ENCODE measurements at regions not wholly inside any gene's neighbourhood (a gene's known extent, or its start where the extent isn't known, plus 50 kb on each side); places are given as distances from the start of the nearest gene placed in this dataset.
"Not testable (repeated sequence)": the region's sequence is repeated elsewhere in the genome, so short reads cannot be mapped to it uniquely, and the experiment has no call there.

DNA sequence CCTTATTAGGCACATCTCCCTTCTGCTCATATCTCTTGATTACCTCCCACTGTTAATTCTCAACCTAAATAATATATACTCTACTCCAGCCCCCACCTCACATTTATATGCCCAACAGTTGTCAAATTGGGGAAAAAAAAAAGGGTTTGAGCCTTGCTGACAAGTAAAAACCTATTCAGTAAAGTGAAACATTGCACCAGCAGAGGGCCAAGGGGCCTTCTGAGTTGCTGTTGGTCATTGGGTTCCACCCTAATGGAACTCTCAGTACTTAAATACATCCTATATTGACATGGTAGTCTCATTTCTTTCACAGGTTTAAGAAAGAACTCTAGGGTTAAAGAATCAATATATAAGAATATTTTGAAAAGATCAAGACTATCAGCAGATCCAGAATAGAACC, 362.2 kb downstream of the SMARCA1 start:
- no peak for DNase-seq

DNA sequence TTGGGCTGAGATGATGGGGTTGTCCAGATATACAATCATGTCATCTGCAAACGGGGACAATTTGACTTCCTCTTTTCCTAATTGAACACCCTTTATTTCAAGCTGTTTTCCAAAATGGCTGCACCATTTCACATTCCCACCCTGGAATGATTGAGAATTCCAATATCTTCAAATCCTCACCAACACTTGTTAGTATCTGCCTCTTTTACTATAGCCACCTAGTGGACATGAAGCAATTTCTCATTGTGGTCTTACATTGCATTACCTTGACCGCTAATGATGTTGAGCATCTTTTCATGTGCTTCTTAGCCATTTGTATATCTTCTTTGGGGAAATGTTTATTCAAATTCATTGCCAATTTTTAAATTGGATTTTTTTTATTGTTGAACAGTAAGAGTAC, 364.8 kb downstream of the SMARCA1 start:
- no peak for DNase-seq

DNA sequence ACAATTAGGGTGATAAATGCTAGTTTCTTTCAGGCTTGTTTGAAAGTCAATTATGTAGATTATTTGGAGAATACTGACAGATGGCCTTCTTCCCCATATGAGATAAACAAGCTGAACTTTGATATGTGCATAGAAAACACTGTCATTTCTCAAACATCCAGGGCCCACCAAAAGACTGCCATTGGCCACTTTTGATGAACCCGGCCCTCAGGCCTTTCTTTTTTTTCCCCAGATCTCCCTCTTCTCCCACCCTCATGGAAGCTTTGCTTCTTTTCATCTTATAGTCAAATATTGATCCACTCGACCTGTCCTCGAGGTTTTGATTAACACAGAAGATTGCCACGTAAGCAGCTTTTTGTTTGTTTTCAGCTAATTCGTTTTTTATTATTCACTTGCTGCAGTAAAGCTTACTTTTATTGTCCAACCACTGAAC, 377.4 kb downstream of the SMARCA1 start:
- DNase-seq, result no peak

DNA sequence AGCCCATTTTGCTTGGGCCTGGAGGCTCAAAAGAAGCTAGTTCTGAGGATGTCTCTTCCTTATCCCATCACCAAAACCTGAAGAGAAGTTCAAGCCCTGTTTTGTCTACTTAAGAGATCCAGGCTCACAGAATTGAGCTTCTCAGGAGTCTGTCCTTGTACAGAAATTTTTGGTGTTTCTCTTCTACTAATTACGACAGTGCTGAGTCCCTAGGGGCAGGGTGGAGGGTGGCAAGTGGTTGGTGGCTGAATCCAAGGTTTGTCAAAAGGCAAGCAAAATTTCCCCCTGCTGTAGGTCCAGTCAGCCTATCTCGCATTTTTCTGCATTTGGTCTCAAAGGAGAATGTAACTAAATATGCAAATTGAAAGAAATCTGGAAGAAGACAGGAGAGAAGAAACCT, 377.9 kb downstream of the SMARCA1 start:
- DNase-seq, result no peak

DNA sequence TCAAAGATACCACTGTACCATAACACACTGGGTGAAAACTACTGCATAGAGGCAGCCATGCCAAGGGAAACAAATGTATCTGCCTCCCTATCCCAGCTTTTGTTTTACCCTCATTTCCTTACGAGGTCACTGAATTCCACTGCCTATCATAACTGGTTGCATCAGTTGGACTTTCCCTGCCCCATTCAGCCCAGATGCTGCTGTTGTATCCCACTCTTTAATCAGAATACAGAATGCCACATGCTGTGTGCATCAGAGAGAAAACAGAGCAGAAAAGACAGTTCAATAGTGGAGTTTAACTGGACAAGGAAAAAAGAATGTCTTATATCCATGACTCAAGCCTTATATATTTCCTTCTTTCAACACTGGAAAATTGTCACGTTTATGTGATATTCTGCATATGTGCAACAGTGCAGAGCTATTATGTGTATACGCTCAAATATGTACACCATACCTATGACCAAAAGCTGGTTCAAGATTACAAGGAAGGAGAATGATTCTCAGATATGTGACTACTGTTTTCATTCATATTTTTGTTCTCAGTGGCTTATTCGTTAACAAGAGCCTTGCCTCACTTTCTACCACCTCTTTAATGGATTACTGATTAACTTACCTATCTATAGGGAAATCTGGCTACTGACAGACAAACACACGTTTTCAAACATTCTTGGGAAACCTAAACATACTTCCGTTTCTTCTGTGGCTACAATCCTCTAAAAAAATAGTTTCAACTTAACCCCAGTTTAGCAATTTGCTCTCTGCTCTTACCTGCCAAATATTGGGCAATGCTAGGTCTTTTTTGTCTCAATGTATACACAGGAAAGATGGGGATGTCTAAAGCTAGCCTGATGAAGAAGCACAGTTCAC, 378.9 kb downstream of the SMARCA1 start:
- no peak for DNase-seq

DNA sequence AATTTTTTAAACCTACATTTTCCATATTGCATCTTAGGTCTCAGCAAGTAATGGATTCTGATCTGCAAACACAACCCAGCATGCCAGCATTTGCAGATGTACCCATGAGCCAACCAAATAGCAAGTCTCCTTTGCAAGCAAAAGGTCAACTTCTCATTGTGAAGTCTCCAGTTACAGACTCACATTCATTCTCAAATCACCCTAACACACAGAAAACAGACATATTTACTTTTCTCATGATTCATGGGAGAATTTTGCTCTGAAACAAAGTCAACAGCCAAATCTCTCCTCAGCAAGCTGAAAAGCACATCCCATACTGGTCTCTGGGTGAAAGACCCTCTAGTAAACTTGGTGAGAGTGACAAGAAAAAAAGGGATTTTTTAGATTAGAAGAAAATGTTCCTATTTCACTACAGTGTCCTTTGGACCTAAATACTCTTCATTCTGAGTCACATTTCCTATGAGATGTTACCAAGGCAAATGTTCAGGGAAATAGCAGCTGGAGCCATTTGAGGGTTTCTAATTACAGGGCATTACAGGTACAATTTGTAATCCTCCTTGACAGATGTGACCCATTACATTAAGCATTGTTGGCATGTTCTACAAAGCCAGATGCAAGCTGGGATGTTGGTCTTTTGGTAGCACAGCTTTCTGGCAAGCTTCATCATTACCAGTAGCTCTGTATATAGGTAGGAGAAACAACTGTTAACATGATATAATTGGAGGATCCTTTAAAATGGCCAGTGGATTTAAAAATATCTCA, 383.3 kb downstream of the SMARCA1 start:
- no peak for DNase-seq

DNA sequence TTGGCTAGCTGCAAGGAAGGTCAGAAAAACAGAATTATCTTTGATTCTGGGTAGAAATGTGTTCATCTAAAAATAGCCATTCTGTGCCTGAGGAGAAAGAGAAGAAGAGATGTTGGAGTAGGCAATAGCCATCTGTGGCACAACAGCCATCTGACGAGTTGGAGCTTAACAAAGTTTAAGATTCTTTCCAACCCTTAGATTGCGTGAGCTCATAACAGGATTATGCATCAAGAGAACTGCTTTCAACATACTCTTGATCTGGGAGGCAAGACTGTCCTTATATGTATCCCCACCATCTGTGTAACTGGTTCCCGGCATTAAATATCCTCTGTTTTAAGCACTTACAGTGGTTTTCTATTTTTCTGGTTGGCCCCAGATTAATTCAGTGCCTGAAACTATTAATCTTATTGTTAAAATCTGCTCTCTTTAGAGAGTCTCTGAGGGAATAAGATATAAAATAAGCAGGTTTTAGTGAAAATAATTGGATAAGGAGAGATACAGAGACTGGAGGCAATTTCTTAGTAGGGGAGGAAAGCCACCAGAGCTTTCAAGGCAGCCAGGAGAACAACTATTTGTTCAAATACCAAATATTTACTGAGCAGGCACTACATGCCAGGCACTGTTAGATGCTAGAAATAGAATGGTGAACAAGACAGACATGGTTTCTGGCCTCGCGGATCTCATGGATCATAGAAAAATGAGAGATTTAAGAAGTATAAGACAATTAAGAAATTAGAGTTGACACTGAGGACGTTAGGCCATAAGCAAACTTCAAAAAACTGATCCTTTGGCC, 398.0 kb downstream of the SMARCA1 start:
- DNase-seq, result no peak

DNA sequence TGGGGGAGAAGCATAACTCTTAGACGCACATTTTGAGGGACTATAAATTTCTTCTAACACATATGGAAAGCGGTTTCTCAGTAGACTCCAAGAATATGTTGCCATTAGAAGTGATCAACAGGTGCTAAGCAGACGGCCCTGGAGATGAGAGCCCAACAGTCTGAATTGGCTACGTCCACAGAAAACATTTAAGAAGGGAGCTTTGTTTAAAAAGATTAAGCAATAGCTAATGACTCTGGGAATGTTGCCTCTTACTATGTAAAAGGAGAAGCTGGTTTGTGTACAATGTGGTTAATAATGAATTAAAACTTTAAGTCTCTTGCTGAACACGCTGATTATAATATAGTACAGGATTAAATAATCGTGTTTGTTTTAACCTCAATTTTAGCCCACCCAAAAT, 399.5 kb downstream of the SMARCA1 start:
- no peak for DNase-seq

DNA sequence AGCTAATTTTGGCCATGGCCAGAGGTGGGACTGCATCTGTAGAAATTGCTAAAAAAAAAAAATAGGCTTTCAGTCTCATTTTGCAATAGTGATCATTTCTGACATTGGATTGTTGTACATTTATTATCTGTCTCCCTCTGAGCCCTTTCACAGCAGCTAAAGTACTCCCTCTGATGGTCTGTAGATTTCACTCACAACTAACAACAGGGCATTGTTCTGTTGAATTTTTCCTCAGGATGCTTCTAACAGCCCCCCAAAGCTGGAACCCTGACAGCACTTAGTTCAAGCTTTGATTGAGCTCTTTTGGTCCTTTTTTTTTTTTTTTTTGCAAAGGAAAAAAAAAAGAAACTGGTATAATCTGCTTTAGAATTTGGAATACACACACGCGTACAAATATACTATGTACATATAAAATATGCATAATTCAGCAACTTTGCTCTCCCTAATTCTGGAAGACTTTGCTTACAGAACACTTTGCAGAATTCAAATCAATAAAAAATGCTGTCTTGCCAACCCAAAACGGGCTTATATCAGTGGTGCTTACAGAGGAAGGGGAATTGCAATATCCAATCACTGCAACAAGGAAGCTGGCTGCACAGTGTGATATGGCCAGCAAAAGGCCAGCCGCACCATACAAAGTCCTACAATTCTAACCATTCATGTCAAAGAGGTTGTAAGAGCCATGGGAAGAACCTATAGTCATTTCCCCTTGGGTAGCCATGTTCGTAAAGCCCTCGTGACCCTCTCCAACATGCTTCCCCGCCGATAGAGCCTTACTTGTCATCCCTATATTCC, 406.4 kb downstream of the SMARCA1 start:
- DNase-seq, result no peak

DNA sequence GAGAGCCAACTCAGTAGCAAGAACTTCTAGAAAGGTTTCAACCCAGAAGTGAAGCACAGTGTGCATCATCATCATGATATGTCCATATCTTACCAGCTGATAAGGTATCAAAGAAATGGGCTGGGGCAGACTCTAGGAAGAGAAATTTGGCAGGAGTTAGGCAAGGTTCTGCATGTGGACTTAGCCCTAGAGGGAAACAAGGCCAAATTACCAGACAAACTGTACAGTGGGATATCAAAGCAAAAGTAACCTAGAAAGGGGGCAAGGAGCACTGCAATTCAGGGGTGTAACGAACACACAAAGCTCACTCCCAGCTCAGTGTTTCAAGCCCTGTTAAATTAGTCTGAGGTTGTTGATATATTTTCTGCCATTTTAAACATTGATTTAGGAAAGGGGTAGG, 407.4 kb downstream of the SMARCA1 start:
- DNase-seq, result no peak

DNA sequence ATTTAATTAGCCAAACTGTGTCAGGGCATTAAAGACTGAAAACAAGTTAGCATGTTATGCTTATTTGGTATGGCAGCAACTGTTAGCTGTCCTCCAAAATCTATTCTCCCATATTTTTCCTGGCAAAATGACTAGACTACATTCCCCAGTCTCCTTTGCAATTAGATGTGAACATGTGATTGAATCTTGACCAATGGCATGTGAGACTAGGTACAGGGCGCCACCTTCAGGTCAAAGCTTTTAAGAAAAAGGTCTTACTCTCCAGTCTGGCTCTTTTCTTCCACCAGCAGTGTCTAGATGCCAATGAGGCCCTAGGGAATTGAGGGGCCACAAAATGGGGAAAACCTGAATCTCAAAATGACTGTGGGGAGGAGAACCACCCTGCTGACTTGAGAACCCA, 408.2 kb downstream of the SMARCA1 start:
- peak in 1 of 5 experiments; percentile 16 for DNase-seq

DNA sequence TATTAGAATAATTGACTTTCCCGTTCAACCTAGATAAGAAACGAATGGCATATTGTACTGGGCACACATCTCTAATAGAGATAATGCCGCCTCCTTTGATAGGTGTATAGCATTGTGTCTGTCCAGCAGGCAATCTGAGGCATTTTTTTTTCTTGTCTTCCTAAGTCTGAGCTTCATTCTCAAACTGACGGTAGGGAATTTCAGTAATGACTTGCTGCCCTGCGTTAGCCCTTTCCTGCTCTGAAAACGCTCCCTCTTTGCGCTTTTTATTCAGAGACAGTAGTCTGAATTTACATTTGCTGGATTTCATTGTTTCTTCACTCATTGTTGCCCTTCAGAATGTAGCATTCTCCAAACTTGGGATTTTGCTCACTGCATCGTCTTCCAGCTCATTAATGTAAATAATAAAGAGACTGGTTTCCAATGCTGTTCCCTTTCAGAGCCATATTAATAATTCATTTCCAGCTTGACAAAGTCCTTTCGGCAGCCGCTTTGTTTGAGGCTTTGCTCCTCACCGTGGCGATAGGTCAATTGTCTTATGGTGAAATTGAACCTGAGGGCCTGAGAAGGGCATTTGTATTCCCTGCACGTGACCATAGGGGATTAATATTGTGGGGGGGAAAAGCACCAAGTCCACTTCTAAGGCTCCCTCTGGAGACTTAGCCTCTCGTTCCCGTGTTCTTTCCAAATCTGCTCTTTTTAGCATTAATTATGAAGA, 412.1 kb downstream of the SMARCA1 start:
- no peak for DNase-seq

DNA sequence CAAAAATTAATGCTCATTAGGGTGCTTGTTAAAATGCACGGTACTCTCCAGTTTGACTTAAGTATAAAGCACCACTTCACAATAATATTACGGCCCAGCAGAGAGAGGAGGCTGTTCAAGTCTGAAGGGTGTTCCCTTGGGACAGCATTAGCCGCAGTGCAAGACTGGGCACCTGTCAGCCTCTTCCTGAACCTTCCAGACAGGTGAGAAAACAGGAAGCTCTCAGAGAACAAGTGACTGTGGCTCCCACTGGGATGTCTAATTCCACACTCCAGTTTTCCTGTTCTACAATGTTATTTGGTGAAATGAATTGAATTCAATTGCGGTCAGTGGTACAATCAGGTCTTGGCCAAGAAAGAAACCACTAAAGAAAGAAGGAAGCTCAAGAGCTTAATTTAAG, 414.4 kb downstream of the SMARCA1 start:
- DNase-seq, result no peak

DNA sequence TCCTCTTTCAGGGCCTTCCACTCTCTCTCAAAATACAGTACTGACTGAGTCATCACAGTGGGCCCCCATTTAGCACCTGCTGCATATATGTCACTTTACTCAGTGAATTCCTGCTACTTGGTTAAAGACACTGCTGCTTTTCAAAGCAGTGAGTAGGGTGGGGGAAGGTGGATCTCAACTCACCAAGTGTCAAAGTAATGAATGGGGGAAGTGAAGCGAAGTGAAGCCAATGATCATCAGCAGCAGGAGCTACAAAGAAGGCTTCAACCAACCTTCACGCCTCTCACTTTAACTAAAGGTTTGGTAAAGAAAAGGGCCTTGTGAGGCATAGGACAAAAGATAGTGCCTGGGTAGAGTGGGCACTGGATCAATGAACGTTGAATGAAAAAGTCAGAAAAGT, 424.1 kb downstream of the SMARCA1 start:
- no peak for DNase-seq

DNA sequence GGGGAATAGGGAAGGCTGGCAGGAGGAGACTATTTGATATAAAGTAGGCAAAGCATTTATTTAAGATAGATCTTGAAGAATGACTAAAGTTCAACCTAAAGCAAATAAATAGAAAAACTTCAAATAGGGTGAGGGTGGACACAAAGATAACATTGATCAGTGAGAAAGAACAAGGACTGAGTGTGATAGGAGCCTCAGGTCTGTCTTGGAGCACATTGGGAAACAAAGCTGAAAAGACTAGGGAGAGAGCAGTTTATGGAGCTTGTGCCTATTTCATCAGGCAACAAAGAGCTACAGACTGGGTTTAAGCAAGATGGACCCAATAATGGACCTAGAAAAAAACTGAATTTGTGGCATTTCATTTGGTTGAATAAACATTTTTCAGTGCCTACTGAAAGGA, 425.6 kb downstream of the SMARCA1 start:
- DNase-seq, result no peak

DNA sequence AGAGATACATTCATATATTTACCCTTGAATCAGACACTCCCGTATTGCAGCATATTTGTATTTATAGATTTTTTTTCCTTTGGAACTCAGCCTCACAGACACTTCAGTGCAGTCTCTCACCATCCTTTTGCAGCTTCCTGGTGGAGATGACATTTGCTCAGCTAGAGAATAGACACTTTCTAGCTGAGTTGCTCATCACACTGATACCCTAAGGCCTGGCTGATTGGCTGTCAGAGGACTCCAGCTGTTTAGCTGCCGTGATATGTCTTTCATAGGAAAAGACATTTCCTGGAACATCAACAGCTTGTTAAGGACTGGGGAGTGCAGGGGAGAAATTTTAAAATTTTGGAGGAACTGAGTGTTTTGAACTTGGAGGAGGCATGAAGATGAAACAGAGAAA, 429.6 kb downstream of the SMARCA1 start:
- no peak for DNase-seq

DNA sequence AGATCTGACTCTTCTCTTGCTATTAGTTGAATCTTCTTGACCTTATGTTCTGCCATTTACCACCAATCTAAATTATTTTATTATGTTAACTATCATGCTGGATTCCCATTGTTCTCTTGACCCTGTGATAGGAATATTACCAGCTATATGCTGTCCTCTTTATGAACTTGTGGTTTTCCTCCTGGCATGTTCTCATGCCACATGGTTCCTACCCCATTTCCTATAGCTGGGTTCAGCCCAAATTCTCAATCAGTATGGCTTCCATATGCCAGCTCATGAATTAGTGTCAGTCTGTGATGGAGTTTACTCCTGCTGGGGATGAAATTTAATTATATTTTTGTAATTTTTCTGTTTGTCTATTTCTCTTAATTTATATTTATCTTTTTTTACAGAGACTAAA, 430.5 kb downstream of the SMARCA1 start:
- no peak for DNase-seq

DNA sequence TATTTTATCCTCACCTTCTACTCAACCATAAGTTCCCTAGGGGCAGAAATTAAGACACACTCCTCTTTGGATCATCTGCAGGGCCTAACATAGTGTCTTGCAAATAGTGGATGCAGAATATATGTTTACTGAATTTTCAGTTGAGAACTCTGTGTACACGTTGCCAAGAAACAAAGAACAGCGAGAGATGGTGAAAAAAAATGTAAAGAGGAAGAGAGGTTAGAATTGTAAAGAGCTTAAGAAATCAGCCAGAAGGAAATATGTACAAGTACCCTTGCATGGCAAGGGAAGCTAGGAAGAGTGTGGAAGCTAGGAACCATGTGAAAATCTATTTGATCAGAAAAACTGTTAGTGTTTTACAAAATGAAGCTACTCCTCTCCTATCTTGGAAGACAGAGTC, 431.0 kb downstream of the SMARCA1 start:
- no peak for DNase-seq

DNA sequence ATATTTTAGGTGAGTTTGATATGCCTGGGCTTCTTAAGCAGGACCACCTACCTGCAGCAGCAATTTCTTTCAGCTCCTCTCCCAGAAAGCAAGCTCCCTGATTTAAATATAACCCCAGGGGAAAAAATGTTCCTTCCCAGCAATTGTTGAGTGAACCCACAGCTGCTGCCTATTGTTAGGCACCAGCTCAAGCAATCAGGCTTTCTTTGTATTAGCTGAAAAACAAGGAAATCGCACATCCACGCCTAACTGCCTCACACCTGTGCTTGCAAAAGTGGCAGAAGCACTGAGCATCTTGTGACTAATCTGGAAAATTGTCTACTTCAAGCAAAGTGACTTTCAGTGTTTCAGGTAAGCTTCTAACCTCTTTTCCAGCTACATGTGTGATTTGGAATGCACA, 432.2 kb downstream of the SMARCA1 start:
- no peak for DNase-seq

DNA sequence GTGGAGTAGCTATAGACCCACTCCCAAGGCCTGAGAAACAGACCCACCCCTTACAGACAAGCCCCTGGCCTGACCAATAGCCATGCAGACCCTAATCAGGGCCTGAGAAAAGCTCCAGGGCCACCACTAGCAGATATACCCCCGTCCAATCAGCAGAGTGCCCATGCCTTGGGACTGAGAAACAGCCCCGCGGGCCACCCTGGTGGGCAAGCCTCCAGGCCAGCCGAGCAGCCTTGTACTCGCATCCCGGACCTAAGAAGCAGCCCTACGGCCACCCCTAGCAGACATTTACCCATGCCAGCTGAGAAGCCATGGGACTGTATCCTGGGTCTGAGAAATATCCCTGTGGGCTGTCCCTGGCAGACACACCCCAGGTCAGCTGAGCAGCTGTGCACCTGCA, 436.5 kb downstream of the SMARCA1 start:
- DNase-seq, result no peak

DNA sequence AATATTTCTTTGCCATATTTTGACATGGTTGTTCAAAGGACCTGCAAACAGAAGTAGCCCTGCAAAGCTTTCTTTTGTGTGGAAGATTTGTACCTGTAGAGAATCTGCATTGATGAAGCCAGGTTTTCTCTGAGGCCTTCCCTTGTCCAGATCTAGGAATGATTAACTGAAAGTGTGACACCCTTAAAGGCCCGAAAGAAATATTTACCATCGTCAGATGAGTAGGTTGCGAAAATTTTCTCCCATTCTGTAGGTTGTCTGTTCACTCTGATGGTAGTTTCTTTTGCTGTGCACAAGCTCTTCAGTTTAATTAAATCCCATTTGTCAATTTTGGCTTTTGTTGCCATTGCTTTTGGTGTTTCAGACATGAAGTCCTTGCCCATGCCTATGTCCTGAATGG, 439.0 kb downstream of the SMARCA1 start:
- not testable (repeated sequence) for DNase-seq

Data from T-helper 2 cell (primary cell).